GM21528 (cell line): ENCODE measurements at regions not wholly inside any gene's neighbourhood (a gene's known extent, or its start where the extent isn't known, plus 50 kb on each side); places are given as distances from the start of the nearest gene placed in this dataset.
"Not testable (repeated sequence)": the region's sequence is repeated elsewhere in the genome, so short reads cannot be mapped to it uniquely, and the experiment has no call there.

Experiments used
- ATAC-seq: cut with Tn5 transposase; IDR thresholded peaks from one replicate; pipeline ENCODE4 v1.9.1; 2021; ENCODE audit warnings: mild to moderate bottlenecking, moderate library complexity; ENCODE audit not compliant: unreplicated experiment, low FRiP score

- ATAC-seq: no peak
Observed at GRCh38 chr10:8811201-8811600, 756.7 kb downstream of the GATA3 start.

- ATAC-seq: no peak
Observed at GRCh38 chr10:8815969-8816368, 761.5 kb downstream of the GATA3 start.

GRCh38 chr10:8817299-8817698, 762.8 kb downstream of the GATA3 start:
- ATAC-seq: no peak

GRCh38 chr10:8825611-8826010, 771.1 kb downstream of the GATA3 start:
- no peak for ATAC-seq

DNA sequence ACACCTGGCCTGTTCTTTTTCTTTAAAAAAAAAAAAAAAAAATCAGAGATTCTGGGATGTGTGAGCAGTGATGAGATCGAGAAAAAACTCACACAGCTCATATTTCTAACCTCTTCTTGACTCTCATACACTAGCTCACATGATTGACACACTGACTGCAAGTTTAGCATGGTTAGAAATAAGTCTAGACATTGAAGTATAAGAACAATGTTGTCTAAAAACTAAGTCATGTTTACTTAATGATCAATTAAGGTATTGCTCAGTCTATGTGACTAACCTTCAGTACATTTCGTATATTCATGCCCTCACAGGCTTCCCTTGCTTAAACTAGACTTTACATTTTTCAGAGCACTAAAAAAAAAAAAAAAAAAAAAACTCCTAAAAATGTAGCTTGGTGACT, 775.1 kb downstream of the GATA3 start:
- no peak for ATAC-seq

DNA sequence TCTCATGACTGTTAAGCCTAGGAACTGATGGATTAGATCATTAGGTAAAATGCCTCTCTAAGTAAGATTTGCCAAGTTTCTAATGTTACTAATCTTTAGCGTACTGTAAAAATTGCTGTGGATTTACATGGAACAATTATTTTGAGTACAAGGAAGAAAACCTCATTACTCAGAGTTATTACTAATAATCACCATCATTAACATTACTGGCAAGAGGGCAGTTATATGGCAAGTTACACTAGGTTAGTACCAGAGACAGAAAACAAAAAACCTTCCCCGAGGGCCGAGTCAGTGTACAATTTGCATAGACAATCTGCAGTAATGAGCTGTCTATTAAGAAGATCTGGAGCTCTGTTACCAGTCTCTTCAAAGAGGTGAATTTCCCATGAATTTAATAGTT, 775.6 kb downstream of the GATA3 start:
- ATAC-seq: no peak

DNA sequence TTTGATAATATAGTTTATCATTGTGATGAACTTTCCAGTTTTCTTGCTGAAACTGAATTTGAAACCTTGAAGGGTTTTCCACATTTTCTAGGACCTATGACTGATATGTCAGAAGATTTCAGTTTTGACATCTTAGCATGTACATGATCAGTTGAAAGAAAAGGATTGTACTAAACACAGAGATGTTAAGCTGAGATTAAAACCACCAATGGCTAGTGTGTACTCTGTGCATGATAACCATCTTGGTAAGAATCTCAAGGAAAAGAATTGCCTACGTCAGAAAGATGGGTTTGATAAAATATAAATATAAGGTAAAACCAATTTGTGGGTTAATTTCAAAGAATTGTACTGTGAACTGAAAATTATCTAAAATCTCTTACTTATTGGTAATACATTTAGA, 776.4 kb downstream of the GATA3 start:
- ATAC-seq: no peak

- no peak for ATAC-seq
Observed at GRCh38 chr10:8835453-8836167, 781.1 kb downstream of the GATA3 start.

- no peak for ATAC-seq
Observed at GRCh38 chr10:8840356-8840755, 785.9 kb downstream of the GATA3 start.

GRCh38 chr10:8844141-8844540, 789.7 kb downstream of the GATA3 start:
- no peak for ATAC-seq

GRCh38 chr10:8852546-8852945, 798.1 kb downstream of the GATA3 start:
- ATAC-seq: no peak

DNA sequence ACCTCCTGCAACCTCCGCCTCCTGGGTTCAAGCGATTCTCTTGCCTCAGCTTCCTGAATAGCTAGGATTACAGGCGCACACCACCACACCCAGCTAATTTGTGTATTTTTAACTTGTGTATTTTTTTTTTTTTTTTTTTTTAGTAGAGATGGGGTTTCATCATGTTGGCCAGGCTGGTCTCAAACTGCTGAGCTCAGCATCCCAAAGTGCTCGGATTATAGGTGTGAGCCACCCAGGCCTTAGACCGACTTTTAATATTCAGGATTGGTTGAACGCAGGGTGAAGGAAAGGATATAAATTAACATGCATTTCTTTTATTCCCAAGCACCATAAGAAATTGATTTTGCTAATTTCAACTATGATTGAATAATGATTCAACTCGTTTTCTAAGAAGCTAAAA, 798.6 kb downstream of the GATA3 start:
- ATAC-seq: no peak

DNA sequence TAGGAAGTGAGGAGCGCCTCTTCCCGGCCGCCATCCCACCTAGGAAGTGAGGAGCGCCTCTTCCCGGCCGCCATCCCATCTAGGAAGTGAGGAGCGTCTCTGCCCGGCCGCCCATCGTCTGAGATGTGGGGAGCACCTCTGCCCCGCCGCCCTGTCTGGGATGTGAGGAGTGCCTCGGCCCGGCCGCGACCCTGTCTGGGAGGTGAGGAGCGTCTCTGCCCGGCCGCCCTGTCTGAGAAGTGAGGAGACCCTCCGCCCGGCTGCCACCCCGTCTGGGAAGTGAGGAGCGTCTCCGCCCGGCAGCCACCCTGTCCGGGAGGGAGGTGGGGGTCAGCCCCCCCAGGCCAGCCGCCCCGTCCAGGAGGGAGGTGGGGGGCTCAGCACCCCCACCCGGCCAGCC, 814.4 kb downstream of the GATA3 start:
- not testable (repeated sequence) for ATAC-seq

GRCh38 chr10:8873310-8873709, 818.8 kb downstream of the GATA3 start:
- ATAC-seq: no peak

GRCh38 chr10:8874268-8874667, 819.8 kb downstream of the GATA3 start:
- no peak for ATAC-seq

- no peak for ATAC-seq
Observed at GRCh38 chr10:8874972-8875371, 820.5 kb downstream of the GATA3 start.

GRCh38 chr10:8876171-8876570, 821.7 kb downstream of the GATA3 start:
- no peak for ATAC-seq

GRCh38 chr10:8889538-8889937, 835.0 kb downstream of the GATA3 start:
- ATAC-seq: no peak

GRCh38 chr10:8893102-8893501, 838.6 kb downstream of the GATA3 start:
- no peak for ATAC-seq

DNA sequence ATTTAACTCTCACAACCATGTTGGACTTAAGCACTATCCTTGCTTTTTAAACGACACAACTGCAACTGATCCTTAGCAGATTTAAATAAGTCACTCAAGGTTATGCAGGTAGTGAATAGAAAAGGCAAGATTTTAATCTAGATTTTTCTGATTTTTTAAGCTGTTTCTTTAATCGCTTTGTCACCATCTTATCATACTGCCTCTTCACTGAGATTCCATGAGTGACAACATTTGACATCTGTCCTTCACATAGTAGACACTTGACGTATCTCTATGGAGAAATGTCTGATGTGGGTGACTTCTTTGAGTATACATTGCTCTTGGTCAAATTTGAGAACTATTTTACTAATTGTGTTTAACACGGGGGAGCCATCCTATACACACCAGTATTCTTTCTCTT, 839.7 kb downstream of the GATA3 start:
- no peak for ATAC-seq

DNA sequence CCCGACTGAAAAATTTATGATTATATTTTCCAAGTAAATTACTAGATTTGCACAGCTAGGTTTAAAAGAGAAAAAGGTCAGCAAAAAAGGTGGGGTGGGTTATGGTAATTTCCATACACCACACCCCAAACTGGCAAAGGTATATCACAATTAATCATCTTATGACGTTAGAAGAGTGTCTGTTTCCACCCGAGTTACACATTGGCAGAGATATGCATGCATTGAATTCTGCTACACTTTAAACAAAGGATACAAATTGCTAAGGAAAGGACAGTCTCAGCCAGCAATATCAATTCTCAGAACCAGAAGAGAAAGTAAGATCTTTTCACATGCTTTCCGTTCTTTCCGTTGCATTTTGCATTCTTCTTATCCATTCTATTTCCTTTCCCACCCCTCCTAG, 843.3 kb downstream of the GATA3 start:
- ATAC-seq: no peak

DNA sequence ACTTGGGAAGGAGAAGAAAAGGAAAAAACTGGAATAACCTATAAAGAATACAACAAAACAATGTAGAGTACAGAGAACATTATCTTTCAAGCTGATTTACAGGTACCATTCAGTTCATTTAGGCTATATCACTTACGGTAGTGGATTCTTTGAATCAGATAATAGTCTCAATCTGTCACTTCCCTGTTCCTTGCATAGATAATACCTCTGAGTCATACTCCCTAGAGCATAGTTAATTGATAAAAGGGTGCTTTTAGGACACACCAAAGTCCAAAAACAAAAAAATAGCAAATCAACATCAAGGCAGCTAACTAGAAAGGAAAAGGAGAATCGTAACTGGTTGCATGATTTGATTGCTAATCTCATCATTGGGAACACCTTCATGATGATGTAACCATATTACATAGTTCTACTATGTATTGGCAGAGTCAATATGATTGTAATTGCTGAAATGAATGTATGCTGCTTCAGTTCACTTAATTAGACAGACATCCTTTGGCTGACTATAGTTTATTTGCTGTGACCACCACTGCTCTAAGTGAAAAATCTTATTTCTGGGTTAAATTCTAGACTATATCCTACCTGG, 844.4 kb downstream of the GATA3 start:
- no peak for ATAC-seq

DNA sequence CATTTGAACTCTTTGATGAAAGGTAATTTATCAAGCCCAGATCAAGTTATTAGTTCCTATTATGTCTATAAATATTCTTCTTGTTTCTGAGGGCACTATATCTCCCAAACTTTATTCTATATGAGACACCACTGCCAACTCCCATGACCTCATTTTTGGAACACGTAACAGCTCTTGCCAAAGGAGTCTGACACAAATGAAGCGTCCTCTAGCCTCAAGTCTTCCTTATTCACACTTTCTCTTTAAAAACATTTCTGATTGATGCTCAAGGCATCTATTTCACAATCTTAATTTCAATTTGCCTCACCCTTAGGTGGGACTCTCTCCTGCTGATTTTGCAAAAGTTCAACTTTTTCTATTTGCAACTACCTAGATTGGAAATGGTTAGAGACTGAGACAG, 848.4 kb downstream of the GATA3 start:
- ATAC-seq: no peak
